ENCODE measurements at regions not wholly inside any gene's neighbourhood (a gene's known extent, or its start where the extent isn't known, plus 50 kb on each side); places are given as distances from the start of the nearest gene placed in this dataset.

- TF ChIP-seq POLR2AphosphoS5 (IDR thresholded peaks at IDR 0.05; ENCODE audit: low read depth, low read length) (no peak), CTCF (IDR thresholded peaks at IDR 0.05) (no peak), REST (IDR thresholded peaks at IDR 0.05; ENCODE audit: insufficient read depth in 1 of 2, low read depth in 2 of 2, low read length in 1 of 2) (no peak), TCF7L2 (IDR thresholded peaks at IDR 0.05; ENCODE audit: low read depth, low read length) (no peak), SIN3A (IDR thresholded peaks at IDR 0.05; ENCODE audit: borderline replicate concordance, insufficient read depth, low read depth, low read length) (no peak)
These were observed 211.4 kb downstream of the SLIT2 start for GRCh38 chr4:20463176-20463430.
